GM19240 (cell line): ENCODE measurements at regions not wholly inside any gene's neighbourhood (a gene's known extent, or its start where the extent isn't known, plus 50 kb on each side); places are given as distances from the start of the nearest gene placed in this dataset.
A peak's percentile ranks its signal among the peaks of the same experiment; 100 is the strongest.
"Not testable (repeated sequence)": the region's sequence is repeated elsewhere in the genome, so short reads cannot be mapped to it uniquely, and the experiment has no call there.

Experiments
- DNase-seq: peaks from one replicate; pipeline ENCODE4 v3.0.0; 2011; ENCODE audit warnings: low spot score; ENCODE audit not compliant: insufficient read length

DNA sequence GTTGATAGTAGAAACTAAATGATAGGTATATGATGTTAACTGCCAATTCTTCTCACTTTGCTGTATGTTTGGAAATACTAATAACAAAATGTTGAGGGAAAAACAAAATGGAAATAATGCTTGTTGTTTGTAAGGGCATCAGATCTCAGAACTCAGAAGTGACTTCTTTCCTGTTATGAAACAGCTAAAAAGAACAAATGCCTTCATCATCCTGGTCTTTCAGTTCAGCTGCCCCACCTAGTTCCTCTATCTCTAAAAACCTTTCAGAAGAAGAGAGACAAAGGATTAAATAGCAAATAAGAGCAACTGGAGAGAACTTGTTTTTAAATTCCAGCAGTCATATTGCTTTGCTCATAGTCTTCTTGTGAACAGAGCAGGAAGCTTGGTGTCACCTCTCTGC, 345.3 kb upstream of the NCAM1 start:
- DNase-seq: no peak

- no peak for DNase-seq
Measured at GRCh38 chr11:112616327-112617097, 344.7 kb upstream of the NCAM1 start.

DNA sequence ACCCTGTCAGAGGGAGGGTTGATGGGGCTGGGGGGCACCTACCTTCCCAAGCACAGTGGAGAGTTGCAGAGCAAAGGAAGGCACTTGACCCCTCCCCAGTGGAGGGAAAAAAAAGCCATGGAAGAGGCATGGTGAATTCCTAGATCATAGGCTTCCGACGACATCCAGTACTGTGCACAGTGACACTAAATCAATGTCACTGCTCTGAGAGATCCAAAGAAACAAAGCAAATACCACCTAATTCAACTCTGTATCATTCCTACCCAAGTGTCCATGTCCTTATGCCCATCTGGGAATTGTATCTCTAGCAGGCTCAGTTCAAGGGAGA, 344.2 kb upstream of the NCAM1 start:
- no peak for DNase-seq

DNA sequence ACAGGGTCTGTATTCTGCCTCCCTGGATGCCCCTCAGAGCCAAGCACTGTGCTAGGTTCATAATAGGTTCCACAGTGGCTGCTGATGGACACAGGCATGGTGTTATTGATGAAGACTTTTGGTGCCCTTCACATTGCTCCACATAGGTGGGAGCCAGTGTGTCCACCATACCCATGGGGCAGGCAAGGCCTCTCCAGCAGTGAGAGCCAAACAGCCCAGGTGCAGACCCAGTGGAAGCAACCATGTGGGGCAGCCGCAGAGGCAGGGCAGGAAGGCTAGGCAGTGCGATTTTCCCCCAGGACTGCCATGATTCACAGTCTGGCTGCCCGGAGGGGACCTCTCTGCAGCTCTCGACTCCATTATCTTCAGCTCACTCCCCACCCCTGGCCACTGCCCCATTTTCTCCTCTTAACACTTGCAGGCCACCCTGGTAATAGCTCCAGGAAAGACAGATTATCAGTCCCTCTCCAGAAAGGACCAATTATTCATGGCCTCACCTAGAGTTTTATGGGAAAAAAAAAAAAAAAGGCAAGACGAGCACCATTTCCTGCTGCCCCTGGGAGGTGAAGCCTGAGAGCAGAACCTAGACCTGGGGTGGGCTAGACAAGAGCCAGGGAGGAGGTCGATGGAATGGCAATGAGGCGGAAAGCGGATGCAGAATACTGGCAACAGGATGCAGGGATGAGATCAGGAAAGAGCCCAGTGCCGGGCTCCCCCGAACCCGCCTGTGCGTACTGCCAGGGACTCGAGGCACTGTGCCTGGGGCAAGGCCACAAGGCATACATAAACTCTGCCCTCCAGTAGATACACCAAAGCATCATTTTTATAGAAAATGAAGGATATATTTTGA, 343.0 kb upstream of the NCAM1 start:
- DNase-seq: no peak

- no peak for DNase-seq
Measured at GRCh38 chr11:112619106-112619505, 342.1 kb upstream of the NCAM1 start.

DNA sequence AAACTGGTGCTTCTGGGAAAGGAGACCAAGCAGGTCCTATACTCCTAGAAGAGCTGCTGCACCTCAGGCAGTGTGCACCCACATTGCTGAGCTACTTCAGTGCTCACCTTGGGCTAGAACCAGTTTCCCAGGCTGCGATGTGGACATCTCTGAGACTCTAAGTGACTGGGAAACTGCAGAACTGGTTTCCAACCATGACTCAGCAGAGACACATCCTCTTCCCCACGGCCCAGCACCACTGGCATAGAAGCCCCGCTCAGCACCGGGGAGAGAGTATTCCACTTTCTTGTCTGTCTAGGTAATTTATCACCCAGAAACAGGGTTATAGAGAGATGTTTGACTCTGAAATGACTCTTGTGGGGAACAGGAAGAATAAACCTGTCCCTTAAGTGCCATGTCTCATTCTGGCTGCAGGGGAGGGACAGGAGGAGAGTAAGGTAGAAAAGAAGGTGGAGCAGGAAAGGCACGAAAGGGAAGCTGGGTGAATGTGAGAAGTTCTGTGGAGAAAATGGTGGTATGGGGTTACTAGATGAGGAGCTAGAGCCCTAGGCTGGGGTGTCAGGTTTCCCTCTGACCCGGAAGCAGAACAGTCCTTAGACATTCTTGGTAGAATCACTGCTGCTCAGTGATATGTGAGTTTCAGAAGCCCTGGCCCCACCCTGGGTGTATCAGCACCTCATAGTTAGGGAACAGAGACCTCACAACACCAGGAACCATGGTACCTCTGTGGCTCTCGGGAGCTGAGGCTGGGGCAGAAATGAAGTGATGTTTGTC, 340.4 kb upstream of the NCAM1 start:
- DNase-seq: no peak

GRCh38 chr11:112623057-112623456, 338.2 kb upstream of the NCAM1 start:
- DNase-seq: no peak

- no peak for DNase-seq
Measured at GRCh38 chr11:112624431-112624830, 336.8 kb upstream of the NCAM1 start.

GRCh38 chr11:112624971-112625370, 336.2 kb upstream of the NCAM1 start:
- DNase-seq: not testable (repeated sequence)

DNA sequence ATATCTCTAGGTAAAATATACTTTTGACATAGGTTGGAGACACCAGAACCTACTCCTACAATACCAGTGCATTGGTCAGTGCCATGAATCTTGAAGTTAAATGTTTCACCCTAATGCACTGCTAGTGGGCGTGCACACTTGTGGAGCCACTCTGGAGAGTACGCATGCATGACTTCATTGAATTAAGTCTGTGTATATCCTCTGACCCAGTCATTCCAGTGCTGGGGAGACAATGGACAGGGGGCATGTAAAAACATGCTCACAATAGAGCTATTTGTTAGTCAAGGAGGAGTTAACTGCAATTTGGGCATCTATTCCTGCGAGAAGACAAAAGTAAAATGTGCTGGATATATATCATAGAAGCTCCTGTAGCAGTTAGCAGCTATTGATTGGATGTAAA, 335.4 kb upstream of the NCAM1 start:
- no peak for DNase-seq

DNA sequence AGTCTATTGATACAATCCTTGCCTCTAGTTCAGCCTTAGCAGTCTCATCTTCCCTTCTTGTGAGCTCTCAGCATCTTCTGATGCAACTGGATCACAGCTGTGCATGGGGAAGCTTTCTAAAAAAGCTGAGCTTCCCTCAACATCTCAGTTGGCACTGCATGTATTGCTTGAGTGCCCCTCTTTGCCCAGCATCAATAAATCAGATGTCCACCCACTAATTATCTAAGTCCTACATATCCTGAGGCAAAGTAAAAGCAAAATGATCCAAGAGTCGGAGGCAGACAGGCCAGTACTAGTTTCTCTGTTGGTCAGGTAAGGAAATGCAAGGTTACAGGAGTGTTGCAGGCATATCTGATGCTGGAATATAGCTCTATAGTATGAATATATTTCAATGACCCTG, 334.5 kb upstream of the NCAM1 start:
- DNase-seq: no peak

DNA sequence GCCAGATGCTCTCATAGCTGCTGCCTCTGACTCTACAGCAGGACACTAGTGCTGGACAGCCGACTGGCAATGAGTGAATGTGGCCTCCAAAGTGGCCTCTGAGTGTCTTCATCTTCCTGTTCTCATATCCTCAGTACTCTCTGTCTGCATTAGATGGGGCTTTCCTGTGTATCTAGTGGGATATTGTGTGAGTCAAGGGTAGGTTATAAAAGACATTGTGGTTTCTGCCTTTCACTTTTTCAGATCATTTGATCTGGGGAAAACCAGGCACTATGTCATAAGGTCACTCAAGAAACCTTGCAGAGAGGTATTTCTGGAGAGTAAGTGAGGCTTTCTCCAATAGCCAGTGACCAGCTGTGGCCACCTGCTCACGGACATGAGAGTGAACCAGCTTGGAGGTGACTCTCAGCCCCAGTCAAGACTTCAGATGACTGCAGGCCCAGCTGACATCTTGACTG, 333.6 kb upstream of the NCAM1 start:
- DNase-seq: peak; percentile 8

DNA sequence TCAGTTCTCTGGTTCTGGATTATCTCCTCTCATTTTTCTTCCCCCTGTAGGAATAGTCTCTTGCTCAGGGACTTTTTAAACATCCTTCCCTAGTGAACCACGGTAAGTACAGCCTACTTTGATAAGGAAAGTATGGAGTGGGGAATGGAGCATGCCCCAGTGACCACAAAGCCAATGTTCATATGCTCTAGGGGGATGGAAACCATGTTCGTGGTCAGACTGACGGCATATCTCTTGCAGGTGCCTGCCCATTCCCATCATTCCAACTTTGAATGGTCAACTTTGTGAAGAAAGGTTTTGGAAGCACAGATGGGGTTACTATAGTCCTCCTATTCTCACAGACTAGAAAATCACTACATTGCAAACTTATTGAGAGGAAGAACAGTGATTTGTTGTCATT, 332.5 kb upstream of the NCAM1 start:
- no peak for DNase-seq

- DNase-seq: no peak
Measured at GRCh38 chr11:112630496-112630895, 330.7 kb upstream of the NCAM1 start.

GRCh38 chr11:112631333-112631732, 329.9 kb upstream of the NCAM1 start:
- no peak for DNase-seq

DNA sequence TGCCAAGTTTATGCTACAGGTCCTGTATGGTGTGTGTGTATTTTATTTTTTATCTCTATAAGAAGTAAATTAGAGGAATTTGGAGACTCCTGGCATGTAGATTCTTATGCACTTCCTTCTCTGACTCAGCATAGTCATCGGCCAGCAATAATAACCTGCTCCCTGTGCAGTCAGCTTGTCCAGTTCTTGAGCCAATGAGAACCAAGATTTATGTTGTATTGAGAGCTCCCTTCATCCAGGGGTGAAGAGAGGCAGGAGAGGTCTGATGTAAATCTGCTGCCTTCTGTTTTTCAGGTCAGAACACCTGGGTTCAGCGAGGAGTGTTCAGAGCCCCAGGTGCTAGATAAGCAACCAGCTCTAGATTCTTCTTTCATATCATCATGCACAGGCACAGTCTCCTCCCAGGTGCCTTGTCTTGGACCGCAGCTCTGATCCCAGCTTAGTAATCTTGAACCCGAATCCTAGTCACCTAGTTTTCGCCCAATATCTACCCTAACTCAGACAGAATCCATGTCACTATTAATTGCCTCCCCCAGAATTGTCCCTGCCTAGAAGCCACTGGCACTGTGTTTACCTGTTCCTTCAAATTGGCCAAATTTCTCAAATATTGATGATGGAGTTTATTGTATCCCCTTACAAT, 328.2 kb upstream of the NCAM1 start:
- no peak for DNase-seq

- no peak for DNase-seq
Measured at GRCh38 chr11:112634551-112634950, 326.7 kb upstream of the NCAM1 start.

DNA sequence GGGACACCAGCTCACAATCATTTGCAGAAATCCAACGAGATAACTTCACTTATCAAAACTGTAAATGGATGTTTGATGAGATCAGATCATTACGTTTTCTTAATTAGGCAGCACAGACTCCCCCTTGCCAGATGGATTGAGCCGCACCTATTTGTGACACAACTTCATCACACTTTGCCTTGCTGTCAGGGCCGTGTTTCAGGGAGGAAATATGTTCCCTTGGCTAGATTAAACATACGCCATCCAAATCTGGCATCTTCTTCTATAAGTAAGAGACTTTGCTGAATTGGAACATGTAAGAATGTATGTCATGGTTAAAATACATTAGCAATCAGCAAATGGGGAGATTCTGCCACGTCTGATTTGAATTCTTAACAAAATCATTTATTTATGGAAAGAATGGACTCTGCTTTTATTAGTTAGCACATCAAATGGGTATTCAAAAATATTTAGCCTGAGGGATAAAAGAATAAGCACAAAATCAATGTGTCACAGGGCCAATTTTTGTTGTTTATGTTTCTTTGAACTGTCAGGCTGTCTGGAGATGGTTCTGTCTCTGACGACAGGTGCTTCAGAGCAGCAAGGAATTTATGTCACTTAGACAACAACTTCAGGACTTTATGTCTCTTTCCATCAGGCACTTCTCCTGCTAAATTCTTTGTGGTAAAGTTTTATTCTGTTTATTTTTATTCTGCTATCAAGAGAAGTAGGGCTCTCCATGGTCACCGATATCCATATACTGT, 326.1 kb upstream of the NCAM1 start:
- DNase-seq: no peak

DNA sequence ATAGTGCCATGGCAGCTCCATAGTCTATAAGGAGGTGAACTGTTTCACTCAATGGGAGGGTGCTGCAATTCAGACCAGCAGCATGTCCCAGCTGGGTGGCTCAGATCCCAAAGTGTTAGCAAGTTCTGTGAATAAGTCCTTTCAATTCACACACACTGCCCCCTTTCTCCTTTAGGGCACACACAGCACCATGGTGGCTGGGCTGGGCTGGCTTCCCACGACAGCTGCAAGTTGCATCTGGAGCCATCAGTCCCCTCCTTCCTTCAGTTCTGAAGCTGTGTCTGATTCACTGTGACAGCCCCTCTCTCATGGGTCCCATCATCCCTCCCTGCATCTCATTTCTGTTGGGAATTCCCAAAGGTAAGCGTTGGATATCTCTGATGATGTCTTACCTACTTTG, 324.1 kb upstream of the NCAM1 start:
- DNase-seq: no peak

GRCh38 chr11:112637876-112638275, 323.3 kb upstream of the NCAM1 start:
- no peak for DNase-seq

DNA sequence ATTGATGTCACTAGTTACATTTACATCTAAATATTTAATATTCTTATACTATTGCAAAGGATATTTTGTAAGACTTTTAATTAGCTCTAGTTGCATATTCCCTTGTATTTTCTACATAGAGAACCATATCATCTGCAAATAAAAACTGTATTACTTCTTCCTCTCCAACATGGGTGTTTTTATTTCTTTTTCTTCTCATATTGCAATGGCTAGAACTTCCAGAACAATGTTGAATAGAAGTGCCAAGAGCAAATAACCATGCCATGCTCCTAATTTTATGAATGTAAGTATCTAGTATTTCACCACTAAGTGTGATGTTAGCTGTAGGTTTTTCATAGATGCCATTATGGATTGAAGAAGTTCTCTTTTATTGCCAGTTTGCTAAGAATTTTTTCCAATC, 321.8 kb upstream of the NCAM1 start:
- DNase-seq: no peak
